IMR-90 (cell line): ENCODE measurements at regions not wholly inside any gene's neighbourhood (a gene's known extent, or its start where the extent isn't known, plus 50 kb on each side); places are given as distances from the start of the nearest gene placed in this dataset.

Experiments used
- ATAC-seq: fragments of 200-7000 bp; cut with Tn5 transposase; 2 replicates; pipeline ENCODE4 v1.9.1; 2020; ENCODE audit warnings: low read depth, mild to moderate bottlenecking, moderate library complexity
- BruUV-seq: library from RNA; stranded (reverse); fragments of 400-500 nt; replicated peaks from 2 replicates; lab custom pipeline; 2021; lab: Mats Ljungman, UMichigan
- CTCF ChIA-PET: fragments of 300-600 bp; formaldehyde crosslinking; extraction: SDS; loops from one replicate; lab custom pipeline; 2021; ENCODE audit warnings: antibody characterized with exemption; lab: Yijun Ruan, JAX
- POLR2A ChIA-PET: fragments of 300-600 bp; sonication (Branson Sonifier 250); formaldehyde crosslinking; loops from one replicate; lab custom pipeline; 2022; ENCODE audit warnings: antibody characterized with exemption; ENCODE audit not compliant: unreplicated experiment; lab: Charles Lee
- DNase-seq: peaks from one replicate; pipeline ENCODE4 v3.0.0; 2013
- H2AFZ ChIP-seq: replicated peaks from 2 replicates; pipeline ENCODE3; 2013; ENCODE audit warnings: low read length, mild to moderate bottlenecking; ENCODE audit not compliant: poor library complexity
- H2AK5ac ChIP-seq: 2 replicates; pipeline ENCODE4 v1.6.1; 2013; ENCODE audit warnings: low read depth, low read length, inconsistent platforms
- H2AK9ac ChIP-seq: replicated peaks from 2 replicates; pipeline ENCODE3; 2013; ENCODE audit warnings: mild to moderate bottlenecking, low read depth, low read length, moderate library complexity; ENCODE audit not compliant: poor library complexity
- H2BK120ac ChIP-seq: 2 replicates; pipeline ENCODE4 v1.6.1; 2013; ENCODE audit warnings: low read depth, low read length, inconsistent platforms
- H2BK15ac ChIP-seq: 3 replicates; pipeline ENCODE4 v1.6.1; 2013; ENCODE audit warnings: low read depth, low read length, inconsistent platforms
- H2BK20ac ChIP-seq: 2 replicates; pipeline ENCODE4 v1.6.1; 2013; ENCODE audit warnings: low read depth, mild to moderate bottlenecking, inconsistent platforms, low read length, moderate library complexity
- H2BK5ac ChIP-seq: 2 replicates; pipeline ENCODE4 v1.6.1; 2013; ENCODE audit warnings: mild to moderate bottlenecking, low read depth, low read length, inconsistent platforms; ENCODE audit not compliant: poor library complexity, severe bottlenecking
- H3K14ac ChIP-seq: replicated peaks from 2 replicates; pipeline ENCODE4 v1.6.1; 2013; ENCODE audit warnings: low read depth, low read length, inconsistent platforms
- H3K18ac ChIP-seq: 2 replicates; pipeline ENCODE4 v1.6.1; 2013; ENCODE audit warnings: low read depth, low read length, control low read depth
- H3K23ac ChIP-seq: 2 replicates; pipeline ENCODE4 v1.6.1; 2013; ENCODE audit warnings: low read depth, low read length, inconsistent platforms
- H3K27ac ChIP-seq: 2 replicates; pipeline ENCODE4 v1.5.1; 2013; ENCODE audit warnings: mild to moderate bottlenecking, control low read depth, low read length; ENCODE audit not compliant: insufficient read depth
- H3K27me3 ChIP-seq: 2 replicates; pipeline ENCODE4 v1.6.1; 2013; ENCODE audit warnings: low read length; ENCODE audit not compliant: control insufficient read depth, insufficient read depth
- H3K36me3 ChIP-seq: 2 replicates; pipeline ENCODE4 v1.6.1; 2013; ENCODE audit warnings: low read length, mixed read lengths; ENCODE audit not compliant: control insufficient read depth, insufficient read depth
- H3K4ac ChIP-seq: 2 replicates; pipeline ENCODE4 v1.6.1; 2013; ENCODE audit warnings: low read depth, low read length, inconsistent platforms
- H3K4me1 ChIP-seq: 2 replicates; pipeline ENCODE4 v1.6.1; 2013; ENCODE audit warnings: low read length, mixed read lengths; ENCODE audit not compliant: control insufficient read depth, insufficient read depth
- H3K4me2 ChIP-seq: 2 replicates; pipeline ENCODE4 v1.6.1; 2013; ENCODE audit warnings: low read depth, mild to moderate bottlenecking, control low read depth, low read length, moderate library complexity
- H3K4me3 ChIP-seq: 2 replicates; pipeline ENCODE4 v1.5.1; 2013; ENCODE audit warnings: low read depth, mild to moderate bottlenecking, control low read depth, low read length, moderate library complexity; ENCODE audit not compliant: insufficient read depth
- H3K56ac ChIP-seq: 2 replicates; pipeline ENCODE4 v1.6.1; 2013; ENCODE audit warnings: low read length, inconsistent platforms; ENCODE audit not compliant: insufficient read depth; ENCODE audit errors: extremely low read depth
- H3K79me1 ChIP-seq, 2 experiments: 2 replicates each; pipeline ENCODE4 v1.6.1; 2013; ENCODE audit warnings: low read length in 2 of 2, inconsistent platforms in 1 of 2, low read depth in 1 of 2
- H3K9ac ChIP-seq: 2 replicates; pipeline ENCODE4 v1.6.1; 2013; ENCODE audit warnings: low read depth, low read length, control low read depth
- H3K9me1 ChIP-seq: 2 replicates; pipeline ENCODE4 v1.6.1; 2013; ENCODE audit warnings: low read length, inconsistent platforms; ENCODE audit not compliant: insufficient read depth
- H3K9me3 ChIP-seq: 2 replicates; pipeline ENCODE4 v1.6.1; 2013; ENCODE audit warnings: low read length; ENCODE audit not compliant: control insufficient read depth, insufficient read depth
- H4K20me1 ChIP-seq: 2 replicates; pipeline ENCODE4 v1.6.1; 2013; ENCODE audit warnings: low read length, inconsistent platforms; ENCODE audit not compliant: insufficient read depth
- H4K5ac ChIP-seq: 2 replicates; pipeline ENCODE4 v1.6.1; 2013; ENCODE audit warnings: mild to moderate bottlenecking, low read depth, low read length, control low read depth
- H4K8ac ChIP-seq, 2 experiments: 2 replicates each; pipeline ENCODE4 v1.6.1; 2013; ENCODE audit warnings: low read depth in 2 of 2, low read length in 2 of 2, control low read depth in 1 of 2, inconsistent platforms in 1 of 2
- H4K91ac ChIP-seq: 2 replicates; pipeline ENCODE4 v1.6.1; 2013; ENCODE audit warnings: low read depth, low read length, inconsistent platforms; ENCODE audit not compliant: insufficient read depth
- BHLHE40 ChIP-seq: fragments of 150-350 bp; IDR thresholded peaks from 2 replicates; pipeline ENCODE4 v1.6.1; 2016; ENCODE audit warnings: mild to moderate bottlenecking, low read depth, low read length
- CEBPB ChIP-seq: IDR thresholded peaks from 2 replicates; pipeline ENCODE4 v1.6.1; 2012; ENCODE audit warnings: low read depth, low read length, improper control_type of control experiment
- CHD1 ChIP-seq: IDR thresholded peaks from 2 replicates; pipeline ENCODE4 v1.6.1; 2012; ENCODE audit warnings: low read depth, low read length, improper control_type of control experiment
- FOS ChIP-seq: fragments of 150-350 bp; IDR thresholded peaks from 2 replicates; pipeline ENCODE4 v1.6.1; 2016; ENCODE audit warnings: low read depth, low read length
- MAFK ChIP-seq: IDR thresholded peaks from 2 replicates; pipeline ENCODE4 v1.6.1; 2012; ENCODE audit warnings: low read depth, low read length, improper control_type of control experiment
- MAZ ChIP-seq: IDR thresholded peaks from 2 replicates; pipeline ENCODE4 v1.6.1; 2012; ENCODE audit warnings: low read depth, mild to moderate bottlenecking, low read length, improper control_type of control experiment, moderate library complexity, borderline replicate concordance
- MXI1 ChIP-seq: IDR thresholded peaks from 2 replicates; pipeline ENCODE4 v1.6.1; 2012; ENCODE audit warnings: low read depth, mild to moderate bottlenecking, low read length, moderate library complexity, borderline replicate concordance
- NFE2L2 ChIP-seq: fragments of 150-350 bp; IDR thresholded peaks from 2 replicates; pipeline ENCODE4 v1.6.1; 2016; ENCODE audit warnings: low read depth, mild to moderate bottlenecking, low read length
- POLR2A ChIP-seq: IDR thresholded peaks from 2 replicates; pipeline ENCODE4 v1.6.1; 2012; ENCODE audit warnings: mild to moderate bottlenecking, low read depth, low read length
- RAD21 ChIP-seq: IDR thresholded peaks from 2 replicates; pipeline ENCODE4 v1.6.1; 2012; ENCODE audit warnings: low read length, improper control_type of control experiment
- RCOR1 ChIP-seq: IDR thresholded peaks from 2 replicates; pipeline ENCODE4 v1.6.1; 2012; ENCODE audit warnings: mild to moderate bottlenecking, low read length, improper control_type of control experiment; ENCODE audit not compliant: insufficient replicate concordance
- RFX5 ChIP-seq: IDR thresholded peaks from 2 replicates; pipeline ENCODE4 v1.8.0; 2012; ENCODE audit warnings: low read depth, mild to moderate bottlenecking, low read length, moderate library complexity
- SMC3 ChIP-seq: fragments of 150-350 bp; IDR thresholded peaks from 2 replicates; pipeline ENCODE4 v1.6.1; 2016; ENCODE audit warnings: low read depth, mild to moderate bottlenecking, antibody characterized with exemption, low read length, moderate library complexity
- WGBS, 2 experiments: methylation state at CpG; one replicate each; pipeline versions ENCODE4 v1.1.5 to v1.1.7; 2013; ENCODE audit warnings: missing lambda C conversion rate in 2 of 2; ENCODE audit not compliant: insufficient read length in 1 of 2; ENCODE audit errors: extremely low coverage in 2 of 2; 5-methylcytosine and 5-hydroxymethylcytosine counted together
- dilution Hi-C: fragments of 300-500 bp; cut with HindIII; formaldehyde crosslinking; loops from one replicate; pipeline ENCODE4 v1.14.3; 2018; ENCODE audit warnings: low sequenced_read_pairs; ENCODE audit not compliant: unreplicated experiment
- in situ Hi-C: fragments of 300-500 bp; cut with MboI; formaldehyde crosslinking; loops from 3 replicates; pipeline ENCODE4 v1.14.3; 2019; ENCODE audit warnings: low sequenced_read_pairs, inconsistent platforms, mixed read lengths
- intact Hi-C: fragments of 100-400 bp; cut with micrococcal nuclease; formaldehyde crosslinking; loops from 2 replicates; pipeline ENCODE4 v1.10.0; 2022
- TF ChIP-seq, protein P1 (sequence below): fragments of 150-350 bp; IDR thresholded peaks from 2 replicates; pipeline ENCODE4 v1.6.1; 2017; ENCODE audit warnings: mild to moderate bottlenecking, antibody characterized with exemption, low read length, low read depth
- TF ChIP-seq, protein P2 (sequence below): conservative IDR thresholded peaks from 2 replicates; pipeline ENCODE4 v1.5.1; 2012; ENCODE audit warnings: mild to moderate bottlenecking, low read depth, low read length, improper control_type of control experiment
- TF ChIP-seq, protein P3 (sequence below): fragments of 150-350 bp; IDR thresholded peaks from 2 replicates; pipeline ENCODE4 v1.6.1; 2016; ENCODE audit warnings: low read depth, mild to moderate bottlenecking, low read length, moderate library complexity, borderline replicate concordance

- Histone ChIP-seq H3K79me1 (no peaks in the 10 kb centered on the region), H2BK20ac (no peak overlapping the region), H3K27me3 (no peaks in the 10 kb centered on the region), H4K91ac (no peak overlapping the region), H3K4me3 (no peak overlapping the region), H3K9me3 (no peaks in the 10 kb centered on the region), H3K9me1 (no peaks in the 10 kb centered on the region), H3K23ac (no peak overlapping the region), H4K8ac (no peak overlapping the region), H3K9ac (no peak overlapping the region), H3K56ac (no peak overlapping the region), H2BK5ac (no peak overlapping the region), H3K36me3 (no peaks in the 10 kb centered on the region), H2AFZ (no peak overlapping the region), H2BK120ac (no peak overlapping the region), H3K14ac (no peak overlapping the region), H4K20me1 (no peaks in the 10 kb centered on the region), H3K18ac (no peak overlapping the region), H3K27ac (no peak overlapping the region), H2BK15ac (no peak overlapping the region), H2AK5ac (no peak overlapping the region), H4K5ac (no peak overlapping the region), H2AK9ac (no peak overlapping the region), H3K4me2 (no peak overlapping the region), H3K4me1 (no peaks in the 10 kb centered on the region), H3K4ac (no peak overlapping the region)
- no CpG with 5 or more reads among the region's 9 CpGs for WGBS, 2 experiments
- intact Hi-C loops (no loop called here), in situ Hi-C loops (no loop called here), dilution Hi-C loops (no loop called here)
- ChIA-PET CTCF (no interaction called here), POLR2A (no interaction called here)
- TF ChIP-seq, protein P1, sequence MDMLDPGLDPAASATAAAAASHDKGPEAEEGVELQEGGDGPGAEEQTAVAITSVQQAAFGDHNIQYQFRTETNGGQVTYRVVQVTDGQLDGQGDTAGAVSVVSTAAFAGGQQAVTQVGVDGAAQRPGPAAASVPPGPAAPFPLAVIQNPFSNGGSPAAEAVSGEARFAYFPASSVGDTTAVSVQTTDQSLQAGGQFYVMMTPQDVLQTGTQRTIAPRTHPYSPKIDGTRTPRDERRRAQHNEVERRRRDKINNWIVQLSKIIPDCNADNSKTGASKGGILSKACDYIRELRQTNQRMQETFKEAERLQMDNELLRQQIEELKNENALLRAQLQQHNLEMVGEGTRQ: no peak
- TF ChIP-seq MXI1 (no peak), SMC3 (no peak), RFX5 (no peak), MAFK (no peak), POLR2A (no peak), NFE2L2 (no peak), FOS (no peak), RCOR1 (no peak), CEBPB (no peak), RAD21 (no peak), MAZ (no peak), BHLHE40 (no peak), CHD1 (no peak)
- TF ChIP-seq, protein P2, sequence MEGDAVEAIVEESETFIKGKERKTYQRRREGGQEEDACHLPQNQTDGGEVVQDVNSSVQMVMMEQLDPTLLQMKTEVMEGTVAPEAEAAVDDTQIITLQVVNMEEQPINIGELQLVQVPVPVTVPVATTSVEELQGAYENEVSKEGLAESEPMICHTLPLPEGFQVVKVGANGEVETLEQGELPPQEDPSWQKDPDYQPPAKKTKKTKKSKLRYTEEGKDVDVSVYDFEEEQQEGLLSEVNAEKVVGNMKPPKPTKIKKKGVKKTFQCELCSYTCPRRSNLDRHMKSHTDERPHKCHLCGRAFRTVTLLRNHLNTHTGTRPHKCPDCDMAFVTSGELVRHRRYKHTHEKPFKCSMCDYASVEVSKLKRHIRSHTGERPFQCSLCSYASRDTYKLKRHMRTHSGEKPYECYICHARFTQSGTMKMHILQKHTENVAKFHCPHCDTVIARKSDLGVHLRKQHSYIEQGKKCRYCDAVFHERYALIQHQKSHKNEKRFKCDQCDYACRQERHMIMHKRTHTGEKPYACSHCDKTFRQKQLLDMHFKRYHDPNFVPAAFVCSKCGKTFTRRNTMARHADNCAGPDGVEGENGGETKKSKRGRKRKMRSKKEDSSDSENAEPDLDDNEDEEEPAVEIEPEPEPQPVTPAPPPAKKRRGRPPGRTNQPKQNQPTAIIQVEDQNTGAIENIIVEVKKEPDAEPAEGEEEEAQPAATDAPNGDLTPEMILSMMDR: no peak
- TF ChIP-seq, protein P3, sequence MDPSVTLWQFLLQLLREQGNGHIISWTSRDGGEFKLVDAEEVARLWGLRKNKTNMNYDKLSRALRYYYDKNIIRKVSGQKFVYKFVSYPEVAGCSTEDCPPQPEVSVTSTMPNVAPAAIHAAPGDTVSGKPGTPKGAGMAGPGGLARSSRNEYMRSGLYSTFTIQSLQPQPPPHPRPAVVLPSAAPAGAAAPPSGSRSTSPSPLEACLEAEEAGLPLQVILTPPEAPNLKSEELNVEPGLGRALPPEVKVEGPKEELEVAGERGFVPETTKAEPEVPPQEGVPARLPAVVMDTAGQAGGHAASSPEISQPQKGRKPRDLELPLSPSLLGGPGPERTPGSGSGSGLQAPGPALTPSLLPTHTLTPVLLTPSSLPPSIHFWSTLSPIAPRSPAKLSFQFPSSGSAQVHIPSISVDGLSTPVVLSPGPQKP: no peak
- ATAC-seq (no peak), DNase-seq (no peak)
- no TSS peak for BruUV-seq
Observed at GRCh38 chr2:6764968-6765723, 100.6 kb downstream of the CMPK2 start.
